Fibroblast of peridontal ligament (primary cell): ENCODE measurements at regions not wholly inside any gene's neighbourhood (a gene's known extent, or its start where the extent isn't known, plus 50 kb on each side); places are given as distances from the start of the nearest gene placed in this dataset.

ENCODE experiments used
- DNase-seq: peaks from one replicate; pipeline ENCODE4 v3.0.0-alpha.2; 2010; ENCODE audit errors: extremely low read depth

- DNase-seq = no peak
These were observed 205.4 kb upstream of the SNX19 start for GRCh38 chr11:131121426-131122333.

GRCh38 chr11:131122448-131122847 lies 206.2 kb upstream of the SNX19 start:
- no peak for DNase-seq

GRCh38 chr11:131129474-131129873 lies 213.2 kb upstream of the SNX19 start:
- no peak for DNase-seq

DNA sequence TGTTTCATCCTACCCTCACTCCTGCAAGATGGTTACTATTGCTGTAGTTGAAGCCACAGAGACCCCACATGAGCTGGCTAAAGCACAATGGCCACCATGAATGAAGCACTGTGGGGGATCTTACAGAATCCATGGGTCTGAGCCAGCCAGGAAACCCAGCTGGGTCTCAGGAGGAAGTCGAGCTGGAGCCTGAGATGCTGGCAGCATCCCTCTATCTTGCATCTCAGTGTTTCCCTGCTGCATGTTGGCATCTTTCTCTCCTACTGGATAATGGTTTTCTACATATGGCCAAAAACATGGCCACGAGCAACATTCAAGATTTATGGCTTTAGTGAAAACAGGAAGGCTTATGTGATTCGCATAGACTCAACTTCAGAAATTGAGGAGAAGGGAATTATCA lies 219.3 kb upstream of the SNX19 start:
- no peak for DNase-seq

GRCh38 chr11:131136486-131136885 lies 220.2 kb upstream of the SNX19 start:
- DNase-seq = peak; percentile 8

DNA sequence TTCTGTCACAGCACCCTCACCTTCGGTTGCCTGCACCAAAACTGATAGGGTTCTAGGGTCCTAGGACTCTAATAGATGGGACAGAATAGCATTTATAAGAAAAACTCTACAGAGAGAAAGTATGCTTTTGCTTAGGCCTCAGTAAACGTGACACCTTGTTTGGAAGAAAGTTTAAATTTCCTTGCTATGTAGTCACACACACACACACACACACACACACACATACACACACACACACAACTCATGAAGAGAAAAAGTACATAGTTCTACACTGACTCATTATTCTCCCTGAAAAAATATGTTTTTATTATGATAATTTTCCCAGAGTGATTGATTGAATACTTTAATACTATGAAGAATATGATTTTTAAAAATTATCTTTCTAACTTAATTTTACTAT lies 220.8 kb upstream of the SNX19 start:
- DNase-seq = peak; percentile 1

- DNase-seq = no peak
These were observed 222.5 kb upstream of the SNX19 start for GRCh38 chr11:131138731-131139130.

DNA sequence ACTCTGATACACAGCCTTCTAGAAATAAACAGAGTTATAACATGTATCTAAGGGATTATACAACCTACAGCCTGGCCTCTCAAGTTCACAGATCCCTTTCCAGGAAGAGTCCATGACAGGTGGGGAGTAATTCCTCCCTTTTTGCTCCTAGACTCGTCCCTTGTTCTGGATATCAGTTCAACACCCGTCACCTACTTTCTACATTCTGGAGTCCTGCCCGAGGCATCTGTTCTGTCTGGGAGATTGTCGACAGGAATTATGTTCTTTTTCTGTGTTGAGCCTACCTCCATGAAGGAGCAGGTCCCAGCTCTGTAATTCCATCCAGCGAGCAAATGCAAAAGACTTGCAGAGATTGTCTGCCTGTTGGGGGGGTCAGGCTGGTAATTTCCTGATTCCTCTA lies 224.6 kb upstream of the NTM start:
- DNase-seq = no peak

DNA sequence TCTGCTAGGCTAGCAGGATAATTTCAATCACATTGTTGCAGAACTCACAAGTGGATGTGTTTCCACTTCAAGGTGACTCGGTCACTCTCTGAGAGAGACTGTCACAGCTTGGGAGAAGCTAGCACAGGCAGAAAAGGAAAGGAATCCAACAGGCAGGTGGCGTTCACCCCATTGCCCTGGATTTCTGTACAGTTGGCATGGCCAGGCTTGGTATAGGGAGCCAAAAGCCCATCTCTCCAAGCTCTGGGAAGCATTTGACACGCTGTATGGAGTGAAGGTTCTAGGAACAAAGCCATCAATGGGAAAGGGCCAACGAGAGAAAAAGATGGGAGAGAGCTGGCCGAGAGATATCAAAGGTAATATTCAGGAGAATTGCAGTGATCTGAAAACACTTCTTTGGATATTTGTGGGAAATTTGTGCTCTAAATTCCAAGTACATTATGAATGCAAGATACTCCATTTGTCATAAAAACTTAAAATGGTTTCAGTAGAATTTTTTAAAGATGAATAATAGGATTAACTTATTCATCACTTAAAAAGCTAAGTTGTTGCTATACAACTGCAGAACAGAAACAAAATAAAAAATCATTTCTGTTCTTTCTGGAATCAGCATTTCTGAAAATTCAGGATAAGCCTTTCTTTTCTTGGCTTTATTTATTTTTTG lies 223.5 kb upstream of the NTM start:
- DNase-seq = peak; percentile 14

DNA sequence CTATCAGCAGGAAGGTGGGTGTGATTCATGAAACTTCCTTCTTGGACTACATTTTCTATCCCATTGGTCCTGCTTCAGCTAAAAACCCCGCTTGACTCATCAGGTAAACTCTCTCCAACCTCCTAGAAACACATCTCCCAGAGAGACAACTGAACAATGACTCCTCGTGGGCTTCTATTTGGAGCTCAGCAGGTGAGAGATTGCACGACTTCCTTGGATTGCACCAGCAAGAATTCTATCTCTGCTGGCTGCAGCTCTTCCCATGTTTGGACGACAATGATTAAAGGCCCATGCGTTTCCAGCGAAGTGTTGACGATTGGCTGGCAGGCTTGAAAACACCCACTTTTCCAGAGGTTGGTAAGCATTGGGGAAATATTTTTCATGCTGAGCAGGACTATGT lies 216.1 kb upstream of the NTM start:
- DNase-seq = no peak

- DNase-seq = no peak
These were observed 212.7 kb upstream of the NTM start for GRCh38 chr11:131157678-131158077.

DNA sequence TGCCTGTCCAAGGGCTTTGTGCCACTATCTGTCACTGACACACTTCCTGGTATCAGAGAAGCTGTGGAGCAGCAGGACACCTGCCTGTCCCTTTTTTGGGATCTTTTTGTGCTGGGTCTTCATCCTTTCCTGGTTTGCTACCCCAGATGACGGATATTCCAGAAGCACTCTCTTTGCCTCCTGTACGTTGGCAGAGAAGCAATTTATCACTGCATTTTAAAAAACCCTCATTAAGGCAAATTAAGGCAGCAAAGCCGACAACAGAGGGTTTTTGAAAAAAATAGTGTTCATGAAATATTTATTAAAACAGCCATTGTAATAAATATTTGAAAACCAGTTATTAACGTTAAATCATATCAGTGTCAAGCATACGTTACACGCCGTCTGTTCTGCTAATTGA lies 209.6 kb upstream of the NTM start:
- DNase-seq = no peak

DNA sequence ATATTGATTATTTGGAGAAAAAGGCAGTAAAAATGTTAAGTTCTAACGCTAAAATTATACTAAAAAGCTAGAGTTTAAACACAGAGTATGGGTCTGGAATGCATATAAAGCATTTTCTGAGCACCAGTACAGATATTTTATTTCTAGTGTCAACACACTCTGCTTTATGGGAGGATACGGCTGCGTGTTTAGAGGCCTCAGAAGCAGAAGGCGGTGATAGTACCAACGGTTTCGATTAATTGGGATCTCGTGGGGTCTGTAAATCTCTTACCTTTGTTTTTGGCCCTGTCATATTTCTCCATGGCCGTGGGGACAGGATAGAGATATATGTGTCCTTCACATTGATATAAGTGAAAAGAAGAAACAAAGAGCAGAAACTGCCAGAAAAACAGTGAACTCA lies 206.8 kb upstream of the NTM start:
- DNase-seq = no peak

GRCh38 chr11:131165036-131165435 lies 205.4 kb upstream of the NTM start:
- no peak for DNase-seq

GRCh38 chr11:131168839-131169713 lies 201.3 kb upstream of the NTM start:
- DNase-seq = no peak

- no peak for DNase-seq
These were observed 198.4 kb upstream of the NTM start for GRCh38 chr11:131172011-131172410.

DNA sequence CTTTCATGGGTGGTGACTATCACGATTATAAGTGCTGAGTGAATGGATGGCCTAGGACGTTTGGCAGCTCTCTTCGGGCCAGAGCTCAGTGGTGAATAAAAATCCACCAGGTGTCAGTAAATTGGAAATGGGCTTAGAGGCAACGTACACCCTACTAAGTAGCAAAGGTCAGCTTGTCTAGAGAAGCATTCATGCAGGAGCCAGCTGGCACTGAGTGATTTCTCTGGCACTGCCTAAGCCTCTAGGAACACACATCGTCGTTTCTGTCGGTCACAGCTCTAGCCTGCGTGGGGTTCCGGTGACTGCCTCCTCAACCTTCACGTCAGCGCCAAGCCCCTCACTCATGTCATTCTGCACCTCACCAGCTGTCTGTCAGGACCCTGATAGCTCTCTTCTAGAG lies 192.4 kb upstream of the NTM start:
- DNase-seq = no peak

DNA sequence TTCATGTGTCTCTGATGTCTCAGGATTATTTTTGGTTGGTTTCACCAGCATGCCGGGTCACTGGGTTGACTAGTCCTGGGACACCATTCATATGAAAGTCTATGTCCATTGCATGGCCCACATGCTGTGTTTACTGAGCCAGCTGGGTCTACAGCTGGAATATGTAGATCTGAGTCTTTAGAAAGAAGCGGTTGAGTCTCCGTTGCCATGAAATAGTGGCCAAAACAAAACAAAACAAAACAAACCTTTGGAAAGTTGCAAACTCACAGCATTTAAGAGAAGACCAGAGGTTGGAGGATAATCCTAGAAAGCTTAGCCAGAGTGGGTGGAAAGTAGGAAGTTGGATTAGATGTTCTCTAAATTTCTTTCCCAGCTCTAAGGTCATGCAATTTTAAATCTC lies 191.8 kb upstream of the NTM start:
- DNase-seq = no peak

- no peak for DNase-seq
These were observed 190.6 kb upstream of the NTM start for GRCh38 chr11:131179836-131180235.

DNA sequence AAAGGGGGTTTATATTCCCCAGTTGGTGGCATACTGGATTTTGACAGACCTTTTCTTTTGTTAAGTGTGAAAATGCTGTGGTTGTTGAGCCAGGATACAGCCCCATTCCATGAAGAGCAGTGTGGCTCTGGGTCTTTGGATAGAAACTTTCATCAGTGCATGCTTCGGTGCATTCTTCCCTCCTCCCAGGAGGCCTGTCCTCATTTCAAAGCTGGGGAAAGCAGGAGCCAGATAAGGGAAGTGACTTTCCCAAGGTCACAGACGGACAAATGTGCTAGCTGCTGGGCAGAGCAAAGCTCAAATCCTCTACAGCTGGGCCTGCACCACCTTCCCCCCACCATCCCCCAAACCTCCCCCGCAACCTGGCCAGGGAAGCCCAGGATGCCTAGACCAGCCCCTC lies 184.5 kb upstream of the NTM start:
- DNase-seq = no peak

- DNase-seq = no peak
These were observed 183.8 kb upstream of the NTM start for GRCh38 chr11:131186629-131187101.

GRCh38 chr11:131190446-131190845 lies 180.0 kb upstream of the NTM start:
- DNase-seq = no peak
